ENCODE measurements at regions not wholly inside any gene's neighbourhood (a gene's known extent, or its start where the extent isn't known, plus 50 kb on each side); places are given as distances from the start of the nearest gene placed in this dataset.

DNA sequence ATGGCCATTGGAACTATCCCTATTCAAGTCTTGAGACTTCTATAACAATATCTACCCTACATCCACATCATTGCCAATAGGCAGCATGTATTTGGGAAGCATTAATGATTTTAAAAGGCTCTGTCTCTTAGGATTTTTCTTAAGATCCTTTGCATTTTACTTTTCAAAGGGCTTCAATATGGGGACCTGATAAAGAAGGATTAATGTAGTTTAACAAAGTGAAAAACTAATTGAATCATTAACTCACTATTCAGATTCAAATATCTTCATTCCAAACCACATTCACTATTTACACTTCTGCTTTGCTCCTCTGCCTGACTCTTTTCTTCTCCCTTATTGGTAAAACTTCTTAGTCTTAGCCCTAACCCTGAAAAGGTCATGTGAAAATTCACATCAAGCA lies 333.0 kb downstream of the EPHA7 start (continued):
- TF ChIP-seq RELA (IDR thresholded peaks at IDR 0.05; ENCODE audit: borderline replicate concordance, partially characterized antibody) = no peak
- TF ChIP-seq, protein P1, sequence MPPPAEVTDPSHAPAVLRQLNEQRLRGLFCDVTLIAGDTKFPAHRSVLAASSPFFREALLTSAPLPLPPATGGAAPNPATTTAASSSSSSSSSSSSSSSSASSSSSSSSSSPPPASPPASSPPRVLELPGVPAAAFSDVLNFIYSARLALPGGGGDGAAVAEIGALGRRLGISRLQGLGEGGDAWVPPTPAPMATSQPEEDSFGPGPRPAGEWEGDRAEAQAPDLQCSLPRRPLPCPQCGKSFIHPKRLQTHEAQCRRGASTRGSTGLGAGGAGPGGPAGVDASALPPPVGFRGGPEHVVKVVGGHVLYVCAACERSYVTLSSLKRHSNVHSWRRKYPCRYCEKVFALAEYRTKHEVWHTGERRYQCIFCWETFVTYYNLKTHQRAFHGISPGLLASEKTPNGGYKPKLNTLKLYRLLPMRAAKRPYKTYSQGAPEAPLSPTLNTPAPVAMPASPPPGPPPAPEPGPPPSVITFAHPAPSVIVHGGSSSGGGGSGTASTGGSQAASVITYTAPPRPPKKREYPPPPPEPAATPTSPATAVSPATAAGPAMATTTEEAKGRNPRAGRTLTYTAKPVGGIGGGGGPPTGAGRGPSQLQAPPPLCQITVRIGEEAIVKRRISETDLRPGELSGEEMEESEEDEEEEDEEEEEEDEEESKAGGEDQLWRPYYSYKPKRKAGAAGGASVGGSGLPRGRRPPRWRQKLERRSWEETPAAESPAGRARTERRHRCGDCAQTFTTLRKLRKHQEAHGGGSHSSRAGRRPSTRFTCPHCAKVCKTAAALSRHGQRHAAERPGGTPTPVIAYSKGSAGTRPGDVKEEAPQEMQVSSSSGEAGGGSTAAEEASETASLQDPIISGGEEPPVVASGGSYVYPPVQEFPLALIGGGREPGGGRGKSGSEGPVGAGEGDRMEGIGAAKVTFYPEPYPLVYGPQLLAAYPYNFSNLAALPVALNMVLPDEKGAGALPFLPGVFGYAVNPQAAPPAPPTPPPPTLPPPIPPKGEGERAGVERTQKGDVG (CRISPR knock-in tag; IDR thresholded peaks at IDR 0.05) = no peak
- no peak for TF ChIP-seq FOXM1 (IDR thresholded peaks at IDR 0.05; ENCODE audit: low read depth, low read length)
- no peak for TF ChIP-seq RAD51 (IDR thresholded peaks at IDR 0.05)
- no peak for TF ChIP-seq MXI1 (IDR thresholded peaks at IDR 0.05; ENCODE audit: low read depth, low read length)
- TF ChIP-seq NR2C2 (IDR thresholded peaks at IDR 0.05; ENCODE audit: borderline replicate concordance, control insufficient read depth, insufficient read length, low read depth) = no peak
- no peak for TF ChIP-seq BHLHE40 (IDR thresholded peaks at IDR 0.05; ENCODE audit: borderline replicate concordance in 1 of 2, low read depth in 2 of 2, low read length in 1 of 2)
- TF ChIP-seq ATF7 (IDR thresholded peaks at IDR 0.05; ENCODE audit: low read depth) = no peak
- TF ChIP-seq GATAD2B (conservative IDR thresholded peaks at IDR 0.05; ENCODE audit: low read depth) = no peak
- TF ChIP-seq PBX3 (IDR thresholded peaks at IDR 0.05; ENCODE audit: insufficient replicate concordance, low read depth, low read length) = no peak
- TF ChIP-seq NFXL1 (IDR thresholded peaks at IDR 0.05; ENCODE audit: borderline replicate concordance) = no peak

Measured in GM12878 (cell line).